GM18870 (cell line): ENCODE measurements at regions not wholly inside any gene's neighbourhood (a gene's known extent, or its start where the extent isn't known, plus 50 kb on each side); places are given as distances from the start of the nearest gene placed in this dataset.
"Not testable (repeated sequence)": the region's sequence is repeated elsewhere in the genome, so short reads cannot be mapped to it uniquely, and the experiment has no call there.

Experiments
- ATAC-seq: cut with Tn5 transposase; IDR thresholded peaks from one replicate; pipeline ENCODE4 v1.9.1; 2021; ENCODE audit warnings: moderate library complexity; ENCODE audit not compliant: unreplicated experiment

DNA sequence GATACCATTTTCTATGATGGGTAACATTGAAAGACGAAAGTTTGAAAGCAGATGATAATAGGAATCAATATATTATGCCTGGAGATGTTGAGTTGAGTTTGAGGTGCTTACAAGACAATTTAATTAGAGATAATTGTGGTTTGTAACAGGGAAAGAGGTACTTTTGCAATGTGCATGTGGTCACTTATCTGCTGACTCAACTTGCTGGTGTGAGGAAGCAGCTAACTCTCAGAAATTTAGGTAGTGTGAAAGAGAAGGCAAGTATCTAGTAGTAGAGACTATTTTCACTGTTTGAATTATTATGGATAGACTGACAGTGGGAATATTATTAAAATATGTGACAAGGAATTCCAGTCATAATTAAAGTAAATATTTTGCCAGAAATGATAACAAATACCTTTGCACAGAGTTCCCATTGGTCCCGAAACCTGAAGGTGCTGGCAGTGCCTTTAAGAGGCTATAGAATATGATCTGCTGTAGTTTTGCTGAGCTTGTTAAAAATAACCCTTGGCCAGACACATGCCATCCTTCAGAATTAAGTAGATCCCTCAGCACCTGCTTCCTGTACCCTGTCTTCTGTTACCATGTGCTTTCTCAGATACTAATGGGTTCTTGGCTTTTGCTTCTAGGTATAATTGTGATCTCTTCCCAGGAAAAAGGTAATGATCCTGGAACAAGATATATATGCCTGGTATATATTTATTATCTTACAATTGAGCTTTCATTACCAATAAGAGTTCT, 315.9 kb downstream of the BCHE start:
- no peak for ATAC-seq

DNA sequence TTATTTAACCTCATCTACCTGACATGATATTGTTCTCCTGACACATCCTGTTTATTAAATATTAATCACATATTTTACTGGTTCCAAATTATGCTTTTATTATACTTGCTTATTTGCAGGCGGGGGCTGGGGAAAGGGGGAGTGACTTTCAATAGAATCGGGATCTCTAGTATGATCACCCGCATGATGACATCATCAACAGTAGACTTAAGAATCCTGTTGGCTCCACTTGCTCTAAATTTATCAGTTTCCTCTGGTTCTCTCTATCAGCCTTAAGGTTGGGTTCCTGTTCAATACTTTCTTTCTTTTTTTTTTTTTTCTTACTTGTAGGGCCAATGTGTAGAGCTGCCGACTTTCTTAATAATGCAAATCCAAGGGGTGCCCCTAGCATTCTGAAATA, 317.5 kb downstream of the BCHE start:
- no peak for ATAC-seq

GRCh38 chr3:165518346-165518745, 318.9 kb downstream of the BCHE start:
- no peak for ATAC-seq

DNA sequence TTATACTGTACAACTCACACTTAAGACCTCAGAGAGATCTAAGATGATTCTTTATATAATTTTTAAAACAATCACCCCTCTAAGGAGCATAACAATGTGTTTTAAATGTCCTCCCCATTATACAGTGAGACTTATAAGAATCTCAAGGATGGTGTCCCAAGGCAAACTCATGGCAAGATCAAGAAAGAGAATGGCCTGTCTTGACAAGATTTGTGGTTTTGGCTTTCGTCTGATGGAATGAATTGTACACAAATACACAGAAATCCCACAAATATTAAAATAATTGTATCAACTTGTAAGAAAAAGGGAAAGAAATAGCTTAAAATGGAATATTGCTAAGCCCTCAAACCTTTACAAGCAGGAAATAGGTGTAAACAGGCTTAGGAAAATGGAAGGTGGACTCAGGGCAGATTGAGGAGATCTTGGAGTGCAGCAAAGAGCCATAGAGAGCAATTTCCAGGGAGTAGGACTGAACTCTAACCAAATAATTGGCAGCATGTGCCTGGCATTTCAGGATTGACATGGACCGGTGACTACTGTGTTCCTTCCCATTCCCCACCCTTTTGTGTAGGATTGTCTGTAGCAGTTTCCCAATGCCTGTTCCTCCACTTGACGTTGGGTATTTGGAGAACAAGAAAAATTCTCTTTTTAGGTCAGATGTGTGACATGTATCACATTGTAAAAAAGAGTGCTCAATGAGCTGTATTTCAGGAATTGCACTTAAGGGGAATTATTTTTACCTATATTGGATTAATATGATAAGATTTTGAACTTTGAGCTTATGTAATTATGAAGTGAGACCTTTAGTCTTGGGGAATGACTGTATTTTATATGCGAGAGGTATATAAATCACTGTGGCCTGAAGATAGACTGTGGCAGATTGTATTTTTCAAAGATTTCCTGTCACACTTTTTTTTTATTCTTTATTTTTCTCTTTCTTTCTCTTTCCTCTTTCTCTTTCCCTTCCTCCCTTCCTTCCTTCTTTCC, 317.8 kb upstream of the SLITRK3 start:
- ATAC-seq = no peak

- ATAC-seq = no peak
Observed at GRCh38 chr3:165507576-165507975, 311.4 kb upstream of the SLITRK3 start.

GRCh38 chr3:165507060-165507459, 310.9 kb upstream of the SLITRK3 start:
- ATAC-seq = no peak

DNA sequence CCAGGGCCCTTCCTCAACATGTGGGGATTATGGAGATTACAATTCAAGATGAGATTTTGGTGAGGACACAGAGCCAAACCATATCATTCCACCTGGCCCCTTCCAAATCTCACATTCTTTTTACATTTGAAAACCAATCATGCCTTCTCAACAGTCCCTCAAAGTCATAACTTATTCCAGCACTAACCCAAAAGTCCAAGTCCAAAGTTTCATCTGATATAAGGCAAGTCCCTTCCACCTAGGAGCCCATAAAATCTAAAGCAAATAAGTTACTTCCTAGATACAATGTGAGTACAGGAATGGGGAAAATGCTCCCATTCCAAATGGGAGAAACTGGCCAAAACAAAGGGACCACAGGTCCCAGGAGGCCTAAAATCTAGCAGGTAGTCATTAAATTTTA, 309.5 kb upstream of the SLITRK3 start:
- ATAC-seq = no peak

GRCh38 chr3:165504554-165504953, 308.4 kb upstream of the SLITRK3 start:
- ATAC-seq = no peak

DNA sequence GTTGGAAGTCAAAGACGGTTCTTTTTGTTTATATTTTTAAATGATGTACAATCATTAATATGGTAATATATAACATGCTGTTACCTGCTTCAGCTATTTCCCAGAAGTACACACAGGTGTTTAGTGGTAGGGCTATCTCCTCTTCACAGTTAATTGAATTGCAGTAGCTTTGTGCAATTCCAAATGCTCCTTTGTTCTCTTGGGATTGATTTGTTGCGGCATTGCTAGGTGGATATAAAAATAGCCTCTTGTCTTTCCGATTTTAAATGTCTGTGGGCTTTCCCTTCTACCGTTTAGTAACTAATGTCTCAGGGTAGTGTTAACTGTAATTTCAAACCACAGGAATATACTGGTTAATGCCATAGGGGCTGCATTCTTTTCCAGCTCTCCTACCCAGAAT, 307.6 kb upstream of the SLITRK3 start:
- ATAC-seq = no peak

DNA sequence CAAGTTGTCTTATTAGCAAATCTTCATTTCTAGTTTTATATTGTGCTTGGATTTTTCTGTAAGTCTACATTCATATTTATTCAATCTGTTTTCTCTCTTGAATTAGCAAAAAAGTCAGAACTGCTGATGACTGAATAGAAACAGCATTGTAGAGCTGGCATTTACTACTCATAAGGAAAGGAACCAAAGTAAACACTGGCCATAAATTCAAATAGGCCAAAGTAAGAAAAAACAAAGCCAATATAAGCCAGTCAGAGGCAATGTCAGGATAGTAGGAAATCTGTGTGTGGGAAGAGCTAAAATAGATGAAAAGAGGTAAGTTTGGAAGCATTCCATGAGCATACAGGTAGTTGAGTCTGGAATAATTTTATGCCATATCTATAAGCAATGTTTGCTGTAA, 307.2 kb upstream of the SLITRK3 start:
- no peak for ATAC-seq

- ATAC-seq = no peak
Observed at GRCh38 chr3:165502707-165503106, 306.5 kb upstream of the SLITRK3 start.

GRCh38 chr3:165498742-165499141, 302.6 kb upstream of the SLITRK3 start:
- ATAC-seq = not testable (repeated sequence)

- no peak for ATAC-seq
Observed at GRCh38 chr3:165491487-165491886, 295.3 kb upstream of the SLITRK3 start.

DNA sequence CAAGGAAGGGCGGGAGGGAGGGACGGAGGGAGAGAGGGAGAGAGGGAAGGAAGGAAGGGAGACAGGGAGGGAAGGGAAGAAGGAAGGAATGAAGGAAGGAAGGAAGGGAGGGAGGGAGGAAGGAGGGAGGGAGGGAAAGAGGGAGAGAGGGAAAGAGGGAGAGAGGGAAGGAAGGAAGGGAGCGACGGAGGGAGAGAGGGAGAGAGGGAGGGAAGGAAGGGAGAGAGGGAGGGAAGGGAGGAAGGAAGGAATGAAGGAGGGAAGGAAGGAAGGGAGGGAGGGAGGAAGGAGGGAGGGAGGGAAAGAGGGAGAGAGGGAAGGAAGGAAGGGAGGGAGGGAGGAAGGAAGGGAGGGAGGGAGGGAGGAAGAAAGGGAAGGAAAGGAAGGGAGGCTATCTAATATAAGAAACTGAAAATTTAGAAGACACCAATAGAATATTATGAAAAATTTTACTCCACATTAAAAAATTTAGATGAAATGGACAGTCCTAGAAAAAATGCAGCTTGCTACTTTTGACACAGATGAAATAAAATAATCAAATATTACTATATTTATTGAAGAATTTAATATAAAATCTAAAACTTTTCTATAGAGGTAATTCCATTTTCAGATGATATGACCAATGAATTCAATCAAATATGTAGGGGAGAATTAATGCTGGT, 280.3 kb upstream of the SLITRK3 start:
- ATAC-seq = no peak

DNA sequence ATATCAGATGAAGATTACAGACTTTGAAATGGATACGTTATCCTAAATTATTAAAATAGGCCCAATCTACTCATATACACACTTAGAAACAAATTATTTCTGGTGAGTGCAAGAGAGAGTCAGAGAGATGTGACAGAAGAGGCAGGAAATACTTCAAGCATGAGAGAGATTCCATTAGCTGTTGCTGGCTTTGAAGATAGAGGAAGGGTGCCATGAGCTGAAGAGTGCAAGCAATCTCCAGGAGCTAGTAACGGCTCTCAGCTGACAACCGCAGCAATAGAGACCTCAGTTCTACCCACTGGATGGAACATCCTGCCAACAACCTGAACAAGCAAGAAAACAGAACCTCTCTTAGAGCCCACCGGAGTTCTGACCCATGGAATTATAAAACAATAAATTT, 270.7 kb upstream of the SLITRK3 start:
- no peak for ATAC-seq

- ATAC-seq = no peak
Observed at GRCh38 chr3:165464736-165465135, 268.6 kb upstream of the SLITRK3 start.

- ATAC-seq = no peak
Observed at GRCh38 chr3:165463531-165463930, 267.3 kb upstream of the SLITRK3 start.

- no peak for ATAC-seq
Observed at GRCh38 chr3:165462636-165463334, 266.6 kb upstream of the SLITRK3 start.

DNA sequence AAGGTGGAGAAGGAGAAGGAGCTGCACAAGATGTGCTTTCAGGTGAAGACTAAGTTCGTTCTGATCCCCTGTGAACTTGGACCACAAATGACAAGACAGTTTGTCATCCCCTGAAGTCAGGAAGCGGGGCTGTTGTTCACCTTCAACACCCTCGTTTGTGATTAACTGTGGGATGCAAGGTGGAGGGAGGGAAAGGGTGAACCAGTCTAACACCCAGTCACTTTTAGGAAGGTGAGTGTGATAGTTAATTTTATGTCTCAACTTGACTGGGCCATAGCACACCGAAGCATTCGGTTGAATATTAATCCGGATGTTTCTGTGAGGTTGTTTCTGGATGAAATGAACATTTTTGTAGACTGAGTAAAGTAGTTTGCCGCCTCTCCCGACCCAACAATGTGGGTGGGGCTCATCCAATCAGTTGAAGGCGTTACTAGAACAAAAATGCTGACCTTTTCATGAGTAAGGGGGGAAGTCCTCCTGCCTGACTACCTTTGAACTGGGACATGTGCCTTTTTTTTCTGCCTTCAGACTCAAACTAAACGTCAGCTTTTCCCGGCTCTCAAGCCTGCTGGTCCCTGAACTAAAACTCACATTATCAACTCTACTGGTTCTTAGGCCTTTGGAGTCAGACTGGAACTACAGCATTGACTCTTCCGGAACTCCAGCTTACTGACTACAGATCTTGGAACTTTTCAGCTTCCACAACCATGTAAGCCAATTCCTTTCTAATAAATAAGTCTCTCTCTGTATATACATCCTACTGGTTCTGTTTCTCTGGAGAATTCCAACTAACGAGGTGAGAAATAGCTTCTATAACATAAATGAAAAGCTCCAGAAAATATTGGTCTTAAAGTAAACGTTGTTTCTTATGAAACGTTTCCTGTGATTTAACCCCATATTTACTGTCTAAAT, 264.0 kb upstream of the SLITRK3 start:
- no peak for ATAC-seq

GRCh38 chr3:165459111-165459510, 262.9 kb upstream of the SLITRK3 start:
- no peak for ATAC-seq
